Liver (tissue), 3 donors: ENCODE measurements at regions not wholly inside any gene's neighbourhood (a gene's known extent, or its start where the extent isn't known, plus 50 kb on each side); places are given as distances from the start of the nearest gene placed in this dataset.

Experiments
- ATF3 ChIP-seq: IDR thresholded peaks from 2 replicates; pipeline ENCODE4 v1.6.1; 2016; ENCODE audit warnings: antibody characterized with exemption
- CTCF ChIP-seq: fragments of 150-350 bp; IDR thresholded peaks from 2 replicates; pipeline ENCODE4 v1.5.1; 2017; ENCODE audit warnings: improper control_type of control experiment, low read depth, low read length; ENCODE audit not compliant: missing input control
- EGR1 ChIP-seq, 2 donors: IDR thresholded peaks; 2 replicates each; pipeline ENCODE4 v1.6.1; 2016 to 2018; ENCODE audit warnings: antibody characterized with exemption in 2 of 2, low read depth in 2 of 2
- FOXA1 ChIP-seq: IDR thresholded peaks from 2 replicates; pipeline ENCODE4 v1.6.1; 2016; ENCODE audit warnings: antibody characterized with exemption
- GABPA ChIP-seq, 2 donors: IDR thresholded peaks in 1 of 2; conservative IDR thresholded peaks in 1 of 2; 2 replicates each; pipeline ENCODE4 v1.6.1; 2016; ENCODE audit warnings: antibody characterized with exemption in 2 of 2, mild to moderate bottlenecking in 1 of 2, moderate library complexity in 1 of 2
- JUND ChIP-seq, 2 donors: IDR thresholded peaks; 2 replicates each; pipeline ENCODE4 v1.6.1; 2016; ENCODE audit warnings: antibody characterized with exemption in 2 of 2
- MAX ChIP-seq: IDR thresholded peaks from 2 replicates; pipeline ENCODE4 v1.6.1; 2016; ENCODE audit warnings: antibody characterized with exemption
- RAD21 ChIP-seq, 2 donors: IDR thresholded peaks; 2 replicates each; pipeline ENCODE4 v1.6.1; 2016; ENCODE audit warnings: antibody characterized with exemption in 2 of 2, mild to moderate bottlenecking in 2 of 2
- REST ChIP-seq: IDR thresholded peaks from 2 replicates; pipeline ENCODE4 v1.6.1; 2016; ENCODE audit warnings: antibody characterized with exemption, mild to moderate bottlenecking
- RXRA ChIP-seq, 2 donors: IDR thresholded peaks; 2 replicates each; pipeline ENCODE4 v1.6.1; 2017 to 2018; ENCODE audit warnings: antibody characterized with exemption in 2 of 2, mild to moderate bottlenecking in 1 of 2
- SP1 ChIP-seq: IDR thresholded peaks from 2 replicates; pipeline ENCODE4 v1.6.1; 2018; ENCODE audit warnings: antibody characterized with exemption, mild to moderate bottlenecking
- TAF1 ChIP-seq: conservative IDR thresholded peaks from 2 replicates; pipeline ENCODE4 v1.6.1; 2016; ENCODE audit warnings: antibody characterized with exemption, mild to moderate bottlenecking
- YY1 ChIP-seq: IDR thresholded peaks from 2 replicates; pipeline ENCODE4 v1.6.1; 2016; ENCODE audit warnings: antibody characterized with exemption, mild to moderate bottlenecking
- ZBTB33 ChIP-seq: IDR thresholded peaks from 2 replicates; pipeline ENCODE4 v1.6.1; 2016; ENCODE audit warnings: antibody characterized with exemption
- donor health status: healthy.
- donor health status: healthy.

- TF ChIP-seq CTCF: no peak
- TF ChIP-seq REST: no peak
- TF ChIP-seq TAF1: no peak
- no peak for TF ChIP-seq FOXA1
- no peak for TF ChIP-seq YY1
- no peak for TF ChIP-seq JUND (IDR thresholded peaks at IDR 0.05)
- no peak for TF ChIP-seq GABPA (IDR thresholded peaks at IDR 0.05 in 1 of 2, conservative IDR thresholded peaks at IDR 0.05 in 1 of 2)
- no peak for TF ChIP-seq MAX
- TF ChIP-seq ATF3: no peak
- TF ChIP-seq ZBTB33: no peak
- no peak for TF ChIP-seq RAD21 (IDR thresholded peaks at IDR 0.05)
- TF ChIP-seq RXRA (IDR thresholded peaks at IDR 0.05): no peak
- TF ChIP-seq EGR1 (IDR thresholded peaks at IDR 0.05; ENCODE audit: low read depth in 2 of 2): no peak
- TF ChIP-seq SP1: no peak
These were observed 647.0 kb downstream of the TDRD15 start for GRCh38 chr2:21770787-21771186.
